K562 (cell line): ENCODE measurements at regions not wholly inside any gene's neighbourhood (a gene's known extent, or its start where the extent isn't known, plus 50 kb on each side); places are given as distances from the start of the nearest gene placed in this dataset.

Experiments used
- SP2 ChIP-seq: IDR thresholded peaks from 2 replicates; pipeline ENCODE4 v1.6.1; 2011; ENCODE audit warnings: mild to moderate bottlenecking, low read depth, low read length, moderate library complexity; ENCODE audit not compliant: poor library complexity, severe bottlenecking; ENCODE audit errors: extremely low read depth
- TCF7 ChIP-seq: sonication (generic); IDR thresholded peaks from 2 replicates; pipeline ENCODE4 v1.6.1; 2016; ENCODE audit warnings: antibody characterized with exemption, borderline replicate concordance
- TF ChIP-seq, protein P1 (sequence below): fragments of 250-450 bp; sonication (Bioruptor Pico); IDR thresholded peaks from 2 replicates; pipeline ENCODE4 v1.5.1; 2021; ENCODE audit warnings: mild to moderate bottlenecking
- TF ChIP-seq, protein P2 (sequence below): fragments of 250-450 bp; sonication (Bioruptor Pico); IDR thresholded peaks from 2 replicates; pipeline ENCODE4 v1.5.0; 2021
- TF ChIP-seq, protein P3 (sequence below): fragments of 450-650 bp; IDR thresholded peaks from 2 replicates; pipeline ENCODE4 v1.6.1; 2017; ENCODE audit warnings: antibody characterized with exemption, mild to moderate bottlenecking

DNA sequence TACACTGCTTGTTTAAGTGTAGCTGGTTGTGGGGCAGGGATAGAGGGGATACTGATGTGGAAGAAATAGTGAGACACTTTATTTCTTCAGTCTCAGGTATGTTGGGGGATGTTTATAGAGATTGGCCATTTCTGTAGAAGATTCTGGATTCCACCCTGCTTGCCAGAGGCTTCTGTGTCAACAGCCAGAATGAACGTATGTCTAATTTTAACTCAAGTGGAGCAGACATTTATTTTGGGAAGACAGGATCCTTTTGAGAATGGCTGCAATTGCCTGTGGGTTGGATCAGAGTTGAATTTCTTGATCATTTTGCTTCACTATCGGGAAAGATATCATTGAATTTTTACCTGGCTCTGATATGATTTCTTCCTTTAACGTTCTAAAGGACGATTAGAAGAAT is 465.6 kb upstream of the SLC14A2 start (continued):
- TF ChIP-seq, protein P1, sequence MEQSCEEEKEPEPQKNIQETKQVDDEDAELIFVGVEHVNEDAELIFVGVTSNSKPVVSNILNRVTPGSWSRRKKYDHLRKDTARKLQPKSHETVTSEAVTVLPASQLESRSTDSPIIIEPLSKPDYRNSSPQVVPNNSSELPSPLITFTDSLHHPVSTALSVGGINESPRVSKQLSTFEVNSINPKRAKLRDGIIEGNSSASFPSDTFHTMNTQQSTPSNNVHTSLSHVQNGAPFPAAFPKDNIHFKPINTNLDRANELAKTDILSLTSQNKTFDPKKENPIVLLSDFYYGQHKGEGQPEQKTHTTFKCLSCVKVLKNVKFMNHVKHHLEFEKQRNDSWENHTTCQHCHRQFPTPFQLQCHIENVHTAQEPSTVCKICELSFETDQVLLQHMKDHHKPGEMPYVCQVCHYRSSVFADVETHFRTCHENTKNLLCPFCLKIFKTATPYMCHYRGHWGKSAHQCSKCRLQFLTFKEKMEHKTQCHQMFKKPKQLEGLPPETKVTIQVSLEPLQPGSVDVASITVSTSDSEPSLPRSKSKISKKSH (CRISPR knock-in tag): no peak
- TF ChIP-seq TCF7 (no peak), SP2 (no peak)
- TF ChIP-seq, protein P2, sequence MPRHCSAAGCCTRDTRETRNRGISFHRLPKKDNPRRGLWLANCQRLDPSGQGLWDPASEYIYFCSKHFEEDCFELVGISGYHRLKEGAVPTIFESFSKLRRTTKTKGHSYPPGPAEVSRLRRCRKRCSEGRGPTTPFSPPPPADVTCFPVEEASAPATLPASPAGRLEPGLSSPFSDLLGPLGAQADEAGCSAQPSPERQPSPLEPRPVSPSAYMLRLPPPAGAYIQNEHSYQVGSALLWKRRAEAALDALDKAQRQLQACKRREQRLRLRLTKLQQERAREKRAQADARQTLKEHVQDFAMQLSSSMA (CRISPR knock-in tag): no peak
- TF ChIP-seq, protein P3, sequence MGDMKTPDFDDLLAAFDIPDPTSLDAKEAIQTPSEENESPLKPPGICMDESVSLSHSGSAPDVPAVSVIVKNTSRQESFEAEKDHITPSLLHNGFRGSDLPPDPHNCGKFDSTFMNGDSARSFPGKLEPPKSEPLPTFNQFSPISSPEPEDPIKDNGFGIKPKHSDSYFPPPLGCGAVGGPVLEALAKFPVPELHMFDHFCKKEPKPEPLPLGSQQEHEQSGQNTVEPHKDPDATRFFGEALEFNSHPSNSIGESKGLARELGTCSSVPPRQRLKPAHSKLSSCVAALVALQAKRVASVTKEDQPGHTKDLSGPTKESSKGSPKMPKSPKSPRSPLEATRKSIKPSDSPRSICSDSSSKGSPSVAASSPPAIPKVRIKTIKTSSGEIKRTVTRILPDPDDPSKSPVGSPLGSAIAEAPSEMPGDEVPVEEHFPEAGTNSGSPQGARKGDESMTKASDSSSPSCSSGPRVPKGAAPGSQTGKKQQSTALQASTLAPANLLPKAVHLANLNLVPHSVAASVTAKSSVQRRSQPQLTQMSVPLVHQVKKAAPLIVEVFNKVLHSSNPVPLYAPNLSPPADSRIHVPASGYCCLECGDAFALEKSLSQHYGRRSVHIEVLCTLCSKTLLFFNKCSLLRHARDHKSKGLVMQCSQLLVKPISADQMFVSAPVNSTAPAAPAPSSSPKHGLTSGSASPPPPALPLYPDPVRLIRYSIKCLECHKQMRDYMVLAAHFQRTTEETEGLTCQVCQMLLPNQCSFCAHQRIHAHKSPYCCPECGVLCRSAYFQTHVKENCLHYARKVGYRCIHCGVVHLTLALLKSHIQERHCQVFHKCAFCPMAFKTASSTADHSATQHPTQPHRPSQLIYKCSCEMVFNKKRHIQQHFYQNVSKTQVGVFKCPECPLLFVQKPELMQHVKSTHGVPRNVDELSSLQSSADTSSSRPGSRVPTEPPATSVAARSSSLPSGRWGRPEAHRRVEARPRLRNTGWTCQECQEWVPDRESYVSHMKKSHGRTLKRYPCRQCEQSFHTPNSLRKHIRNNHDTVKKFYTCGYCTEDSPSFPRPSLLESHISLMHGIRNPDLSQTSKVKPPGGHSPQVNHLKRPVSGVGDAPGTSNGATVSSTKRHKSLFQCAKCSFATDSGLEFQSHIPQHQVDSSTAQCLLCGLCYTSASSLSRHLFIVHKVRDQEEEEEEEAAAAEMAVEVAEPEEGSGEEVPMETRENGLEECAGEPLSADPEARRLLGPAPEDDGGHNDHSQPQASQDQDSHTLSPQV: no peak
